ENCODE measurements at regions not wholly inside any gene's neighbourhood (a gene's known extent, or its start where the extent isn't known, plus 50 kb on each side); places are given as distances from the start of the nearest gene placed in this dataset.

GRCh38 chr20:22462975-22463914 lies 121.1 kb downstream of the FOXA2 start:
- TF ChIP-seq EZH2 (IDR thresholded peaks at IDR 0.05; ENCODE audit: low read length, unreplicated experiment) (no peak), EZH2phosphoT487 (IDR thresholded peaks at IDR 0.05; ENCODE audit: borderline replicate concordance, low read length) (no peak)
- TF ChIP-seq, protein P1, sequence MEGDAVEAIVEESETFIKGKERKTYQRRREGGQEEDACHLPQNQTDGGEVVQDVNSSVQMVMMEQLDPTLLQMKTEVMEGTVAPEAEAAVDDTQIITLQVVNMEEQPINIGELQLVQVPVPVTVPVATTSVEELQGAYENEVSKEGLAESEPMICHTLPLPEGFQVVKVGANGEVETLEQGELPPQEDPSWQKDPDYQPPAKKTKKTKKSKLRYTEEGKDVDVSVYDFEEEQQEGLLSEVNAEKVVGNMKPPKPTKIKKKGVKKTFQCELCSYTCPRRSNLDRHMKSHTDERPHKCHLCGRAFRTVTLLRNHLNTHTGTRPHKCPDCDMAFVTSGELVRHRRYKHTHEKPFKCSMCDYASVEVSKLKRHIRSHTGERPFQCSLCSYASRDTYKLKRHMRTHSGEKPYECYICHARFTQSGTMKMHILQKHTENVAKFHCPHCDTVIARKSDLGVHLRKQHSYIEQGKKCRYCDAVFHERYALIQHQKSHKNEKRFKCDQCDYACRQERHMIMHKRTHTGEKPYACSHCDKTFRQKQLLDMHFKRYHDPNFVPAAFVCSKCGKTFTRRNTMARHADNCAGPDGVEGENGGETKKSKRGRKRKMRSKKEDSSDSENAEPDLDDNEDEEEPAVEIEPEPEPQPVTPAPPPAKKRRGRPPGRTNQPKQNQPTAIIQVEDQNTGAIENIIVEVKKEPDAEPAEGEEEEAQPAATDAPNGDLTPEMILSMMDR (conservative IDR thresholded peaks at IDR 0.05; ENCODE audit: low read depth, low read length), result no peak

Measured in PC-3 (cell line).